Spleen (tissue), 11 donors: ENCODE measurements at regions not wholly inside any gene's neighbourhood (a gene's known extent, or its start where the extent isn't known, plus 50 kb on each side); places are given as distances from the start of the nearest gene placed in this dataset.

Experiments
- DNase-seq: peaks from one replicate; pipeline ENCODE4 v3.0.0-alpha.2; 2020
- H3K27ac ChIP-seq, 8 donors: fragments of 200-600 bp; sonication (generic) in 7 of 8; 1 replicate in 4 of 8; 2 replicates in 4 of 8; pipeline versions ENCODE4 v1.5.0 to v1.8.0; 2016 to 2021; ENCODE audit warnings: inconsistent platforms in 4 of 8, mild to moderate bottlenecking in 4 of 8, moderate library complexity in 1 of 8
- H3K27me3 ChIP-seq, 7 donors: fragments of 200-600 bp; sonication (generic) in 6 of 7; replicated peaks in 1 of 7; 1 replicate in 4 of 7; 2 replicates in 3 of 7; pipeline versions ENCODE4 v1.5.0 to v1.8.0; 2016 to 2021; ENCODE audit warnings: inconsistent platforms in 3 of 7, mild to moderate bottlenecking in 1 of 7
- H3K36me3 ChIP-seq, 6 donors: fragments of 200-600 bp; sonication (generic) in 5 of 6; 1 replicate in 4 of 6; 2 replicates in 2 of 6; pipeline versions ENCODE4 v1.5.0 to v1.8.0; 2016 to 2021; ENCODE audit warnings: inconsistent platforms in 2 of 6
- H3K4me1 ChIP-seq, 6 donors: fragments of 200-600 bp; sonication (generic) in 5 of 6; 1 replicate in 3 of 6; 2 replicates in 3 of 6; pipeline versions ENCODE4 v1.5.0 to v1.8.0; 2016 to 2021; ENCODE audit warnings: inconsistent platforms in 3 of 6
- H3K4me3 ChIP-seq, 8 donors: fragments of 200-600 bp; sonication (generic) in 7 of 8; 1 replicate in 4 of 8; 2 replicates in 4 of 8; pipeline versions ENCODE4 v1.5.0 to v1.8.0; 2016 to 2021; ENCODE audit warnings: inconsistent platforms in 4 of 8, mild to moderate bottlenecking in 4 of 8, moderate library complexity in 2 of 8
- H3K9me3 ChIP-seq, 8 donors: fragments of 200-600 bp; sonication (generic) in 7 of 8; 1 replicate in 4 of 8; 2 replicates in 4 of 8; pipeline versions ENCODE4 v1.5.0 to v1.8.0; 2016 to 2021; ENCODE audit warnings: inconsistent platforms in 4 of 8
- POLR2A ChIP-seq, 3 donors: fragments of 450-650 bp; IDR thresholded peaks; one replicate each; pipeline ENCODE4 v1.5.1; 2017; ENCODE audit warnings: antibody characterized with exemption in 3 of 3, mild to moderate bottlenecking in 1 of 3
- POLR2AphosphoS5 ChIP-seq, 3 donors: sonication (generic); formaldehyde crosslinking; IDR thresholded peaks; one replicate each; pipeline ENCODE4 v1.5.1; 2017; ENCODE audit warnings: antibody characterized with exemption in 3 of 3
- WGBS, 5 donors: extraction: QIAGEN DNeasy Blood & Tissue Kit in 3 of 5; methylation state at CpG; one replicate each; pipeline versions ENCODE4 v1.1.5 to v1.1.7; 2013 to 2018; 5-methylcytosine and 5-hydroxymethylcytosine counted together
- intact Hi-C: fragments of 100-400 bp; cut with DNase I; formaldehyde crosslinking; loops from one replicate; pipeline ENCODE4 v1.15.0; 2023; ENCODE audit warnings: low total_unique reads
- TF ChIP-seq, protein P1 (sequence below), 11 experiments: fragments of 200-600 bp in 7 of 11; fragments of 450-650 bp in 4 of 11; sonication (generic) in 4 of 11; IDR thresholded peaks in 8 of 11; conservative IDR thresholded peaks in 3 of 11; 1 replicate in 7 of 11; 2 replicates in 4 of 11; pipeline versions ENCODE4 v1.4.0 to v1.8.0; 2016 to 2021; ENCODE audit warnings: antibody characterized with exemption in 11 of 11, inconsistent platforms in 4 of 11, mild to moderate bottlenecking in 1 of 11
- donor health status: healthy with polysubstance abuse.
- donor health status: DM: no; HTN: no; CAD: no; lungs with moderate emphysema.
- donor health status: DM: no; HTN: no; CAD: no.
- donor health status: Bipolar disorder and iron deficiency.
- donor health status: healthy.
- donor health status: DM: no; HTN: no; CAD: no.
- donor health status: DM: yes; HTN: yes; CAD: no.

DNA sequence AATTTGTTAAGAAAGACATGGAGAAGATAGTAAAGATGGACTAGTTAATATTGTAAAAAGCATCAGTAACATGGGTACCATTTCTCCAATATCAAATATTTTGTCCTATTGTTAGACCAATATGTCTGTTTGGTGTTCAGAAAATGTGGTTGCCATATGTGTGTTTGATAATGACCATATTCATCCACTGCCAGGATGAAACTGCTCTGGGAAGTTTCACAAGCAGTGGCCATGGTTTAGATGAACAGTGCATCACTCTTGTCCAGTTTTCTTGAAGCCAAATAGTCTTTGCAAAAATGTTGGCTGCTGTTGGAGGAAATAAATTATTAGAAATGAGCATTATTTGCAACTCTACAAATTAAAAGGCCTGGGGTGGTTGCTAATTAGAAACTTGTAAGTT lies 333.8 kb downstream of the NUF2 start:
- Histone ChIP-seq H3K4me1 (no peaks in the 10 kb centered on the region), H3K27ac (no peak overlapping the region), H3K4me3 (no peak overlapping the region), H3K9me3 (no peaks in the 10 kb centered on the region), H3K36me3 (no peaks in the 10 kb centered on the region), H3K27me3 (no peaks in the 10 kb centered on the region)
- DNase-seq: no peak
- no peak for TF ChIP-seq POLR2A (IDR thresholded peaks at IDR 0.05)
- no peak for TF ChIP-seq POLR2AphosphoS5 (IDR thresholded peaks at IDR 0.05)
- TF ChIP-seq, protein P1, sequence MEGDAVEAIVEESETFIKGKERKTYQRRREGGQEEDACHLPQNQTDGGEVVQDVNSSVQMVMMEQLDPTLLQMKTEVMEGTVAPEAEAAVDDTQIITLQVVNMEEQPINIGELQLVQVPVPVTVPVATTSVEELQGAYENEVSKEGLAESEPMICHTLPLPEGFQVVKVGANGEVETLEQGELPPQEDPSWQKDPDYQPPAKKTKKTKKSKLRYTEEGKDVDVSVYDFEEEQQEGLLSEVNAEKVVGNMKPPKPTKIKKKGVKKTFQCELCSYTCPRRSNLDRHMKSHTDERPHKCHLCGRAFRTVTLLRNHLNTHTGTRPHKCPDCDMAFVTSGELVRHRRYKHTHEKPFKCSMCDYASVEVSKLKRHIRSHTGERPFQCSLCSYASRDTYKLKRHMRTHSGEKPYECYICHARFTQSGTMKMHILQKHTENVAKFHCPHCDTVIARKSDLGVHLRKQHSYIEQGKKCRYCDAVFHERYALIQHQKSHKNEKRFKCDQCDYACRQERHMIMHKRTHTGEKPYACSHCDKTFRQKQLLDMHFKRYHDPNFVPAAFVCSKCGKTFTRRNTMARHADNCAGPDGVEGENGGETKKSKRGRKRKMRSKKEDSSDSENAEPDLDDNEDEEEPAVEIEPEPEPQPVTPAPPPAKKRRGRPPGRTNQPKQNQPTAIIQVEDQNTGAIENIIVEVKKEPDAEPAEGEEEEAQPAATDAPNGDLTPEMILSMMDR (IDR thresholded peaks at IDR 0.05 in 8 of 11, conservative IDR thresholded peaks at IDR 0.05 in 3 of 11): no peak
- intact Hi-C loops: no loop called here

- intact Hi-C loops: no loop called here
- no peak for DNase-seq
- WGBS, 5 donors: 56 to 71% (median 68%) methylated on average over 4 of the region's 4 CpGs
- Histone ChIP-seq H3K36me3 (no peaks in the 10 kb centered on the region), H3K4me1 (no peaks in the 10 kb centered on the region), H3K27ac (no peak overlapping the region), H3K4me3 (no peak overlapping the region), H3K9me3 (no peaks in the 10 kb centered on the region), H3K27me3 (no peaks in the 10 kb centered on the region)
- TF ChIP-seq POLR2AphosphoS5 (IDR thresholded peaks at IDR 0.05) (no peak), POLR2A (IDR thresholded peaks at IDR 0.05) (no peak)
- TF ChIP-seq, protein P1 (IDR thresholded peaks at IDR 0.05 in 8 of 11, conservative IDR thresholded peaks at IDR 0.05 in 3 of 11): no peak
These were observed 334.5 kb downstream of the NUF2 start for GRCh38 chr1:163656095-163656759.

GRCh38 chr1:163657719-163658118 lies 336.0 kb downstream of the NUF2 start:
- no peak overlapping the region for H3K4me3 ChIP-seq
- H3K36me3 ChIP-seq: no peaks in the 10 kb centered on the region
- H3K9me3 ChIP-seq: no peaks in the 10 kb centered on the region
- H3K27me3 ChIP-seq: no peaks in the 10 kb centered on the region
- H3K4me1 ChIP-seq: no peaks in the 10 kb centered on the region
- intact Hi-C loops: no loop called here
- 55 to 88% (median 83%) methylated on average over 3 of the region's 3 CpGs for WGBS, 5 donors
- no peak for DNase-seq
- no peak overlapping the region for H3K27ac ChIP-seq
- no peak for TF ChIP-seq POLR2A (IDR thresholded peaks at IDR 0.05)
- TF ChIP-seq, protein P1 (IDR thresholded peaks at IDR 0.05 in 8 of 11, conservative IDR thresholded peaks at IDR 0.05 in 3 of 11): no peak
- no peak for TF ChIP-seq POLR2AphosphoS5 (IDR thresholded peaks at IDR 0.05)

GRCh38 chr1:163661391-163661790 lies 339.6 kb downstream of the NUF2 start:
- Histone ChIP-seq H3K36me3 (no peaks in the 10 kb centered on the region), H3K4me3 (no peak overlapping the region), H3K27ac (no peak overlapping the region), H3K27me3 (no peaks in the 10 kb centered on the region), H3K9me3 (no peaks in the 10 kb centered on the region), H3K4me1 (no peaks in the 10 kb centered on the region)
- intact Hi-C loops: no loop called here
- no peak for DNase-seq
- TF ChIP-seq POLR2A (IDR thresholded peaks at IDR 0.05) (no peak), POLR2AphosphoS5 (IDR thresholded peaks at IDR 0.05) (no peak)
- TF ChIP-seq, protein P1 (IDR thresholded peaks at IDR 0.05 in 8 of 11, conservative IDR thresholded peaks at IDR 0.05 in 3 of 11): no peak
- 64 to 80% (median 80%) methylated on average over 8 of the region's 8 CpGs for WGBS, 5 donors
